Body of pancreas (tissue), 4 donors: ENCODE measurements at regions not wholly inside any gene's neighbourhood (a gene's known extent, or its start where the extent isn't known, plus 50 kb on each side); places are given as distances from the start of the nearest gene placed in this dataset.

Source experiments
- ATAC-seq: fragments of 150-250 bp; one replicate; pipeline ENCODE4 v1.9.1; 2016
- DNase-seq, 4 donors: peaks; one replicate each; pipeline ENCODE4 v3.0.0-alpha.2; 2019
- H3K27ac ChIP-seq, 4 donors: fragments of 200-600 bp; sonication (generic); 1 replicate in 3 of 4; 2 replicates in 1 of 4; pipeline versions ENCODE4 v1.5.1 to v1.6.1; 2016 to 2019; ENCODE audit warnings: mild to moderate bottlenecking in 1 of 4, mixed read lengths in 1 of 4, moderate library complexity in 1 of 4
- H3K27me3 ChIP-seq, 2 donors: fragments of 200-600 bp; sonication (generic); one replicate each; pipeline ENCODE4 v1.6.0; 2016; ENCODE audit warnings: mild to moderate bottlenecking in 1 of 2
- H3K36me3 ChIP-seq, 2 donors: fragments of 200-600 bp; sonication (generic); replicated peaks in 1 of 2; 2 replicates each; pipeline ENCODE4 v1.5.1; 2016; ENCODE audit warnings: low read depth in 2 of 2; ENCODE audit not compliant: insufficient read depth in 1 of 2
- H3K4me1 ChIP-seq: fragments of 200-600 bp; sonication (generic); one replicate; pipeline ENCODE4 v1.6.0; 2016
- H3K4me3 ChIP-seq, 2 donors: fragments of 200-600 bp; sonication (generic); 1 replicate in 1 of 2; 2 replicates in 1 of 2; pipeline ENCODE4 v1.5.1; 2016 to 2019
- H3K9me3 ChIP-seq, 3 donors: fragments of 200-600 bp; sonication (generic); 1 replicate in 2 of 3; 2 replicates in 1 of 3; pipeline ENCODE4 v1.5.1; 2016
- CTCF ChIP-seq, 7 experiments: fragments of 450-650 bp in 4 of 7; fragments of 200-600 bp in 3 of 7; sonication (generic) in 3 of 7; IDR thresholded peaks; one replicate each; pipeline ENCODE4 v1.5.1; 2016 to 2019; ENCODE audit warnings: antibody characterized with exemption in 7 of 7
- POLR2A ChIP-seq, 3 donors: fragments of 450-650 bp; IDR thresholded peaks; one replicate each; pipeline ENCODE4 v1.6.1; 2016; ENCODE audit warnings: antibody characterized with exemption in 3 of 3, mild to moderate bottlenecking in 2 of 3
- WGBS, 2 donors: methylation state at CpG; one replicate each; pipeline ENCODE4 v1.1.5; 2017; 5-methylcytosine and 5-hydroxymethylcytosine counted together
- intact Hi-C: fragments of 100-400 bp; cut with DNase I; formaldehyde crosslinking; loops from one replicate; pipeline ENCODE4 v1.15.1; 2023

GRCh38 chr4:122015203-122015602, 63.3 kb upstream of the TRPC3 start:
- 76 to 86% methylated on average over 3 of the region's 3 CpGs for WGBS, 2 donors
- intact Hi-C loops, result no loop called here
- no peak for TF ChIP-seq CTCF (IDR thresholded peaks at IDR 0.05)
- TF ChIP-seq POLR2A (IDR thresholded peaks at IDR 0.05), result no peak
- Histone ChIP-seq H3K4me3 (no peak overlapping the region), H3K4me1 (no peaks in the 10 kb centered on the region), H3K27ac (no peak overlapping the region), H3K36me3 (no peaks in the 10 kb centered on the region), H3K9me3 (no peaks in the 10 kb centered on the region), H3K27me3 (no peaks in the 10 kb centered on the region)
- DNase-seq (no peak), ATAC-seq (no peak)

- H3K36me3 ChIP-seq, result no peaks in the 10 kb centered on the region
- H3K27ac ChIP-seq, result no peak overlapping the region
- no peak for ATAC-seq
- H3K4me3 ChIP-seq, result no peak overlapping the region
- intact Hi-C loops, result no loop called here
- no peaks in the 10 kb centered on the region for H3K4me1 ChIP-seq
- H3K9me3 ChIP-seq, result no peaks in the 10 kb centered on the region
- no peak for TF ChIP-seq CTCF (IDR thresholded peaks at IDR 0.05)
- TF ChIP-seq POLR2A (IDR thresholded peaks at IDR 0.05), result no peak
- WGBS, 2 donors, result 21% methylated on average over 2 of the region's 2 CpGs
- no peak for DNase-seq
- H3K27me3 ChIP-seq, result no peaks in the 10 kb centered on the region
Measured at GRCh38 chr4:122012735-122013134, 60.9 kb upstream of the TRPC3 start.

GRCh38 chr4:122010610-122011009, 58.8 kb upstream of the TRPC3 start:
- DNase-seq, result no peak
- WGBS, 2 donors, result 42 to 54% methylated on average over 3 of the region's 3 CpGs

GRCh38 chr4:122009524-122009923, 57.7 kb upstream of the TRPC3 start:
- no peaks in the 10 kb centered on the region for H3K4me1 ChIP-seq
- no peak for DNase-seq
- no peak overlapping the region for H3K27ac ChIP-seq
- intact Hi-C loops, result no loop called here
- no peak for ATAC-seq
- no peaks in the 10 kb centered on the region for H3K27me3 ChIP-seq
- no peak overlapping the region for H3K4me3 ChIP-seq
- no peaks in the 10 kb centered on the region for H3K36me3 ChIP-seq
- WGBS, 2 donors, result 26 to 27% methylated on average over 2 of the region's 2 CpGs
- TF ChIP-seq POLR2A (IDR thresholded peaks at IDR 0.05) (no peak), CTCF (IDR thresholded peaks at IDR 0.05) (no peak)
- H3K9me3 ChIP-seq, result no peaks in the 10 kb centered on the region

More at GRCh38 chr4:122010610-122011009, 58.8 kb upstream of the TRPC3 start:
- intact Hi-C loops, result no loop called here
- Histone ChIP-seq H3K27ac (no peak overlapping the region), H3K4me3 (no peak overlapping the region), H3K27me3 (no peaks in the 10 kb centered on the region), H3K9me3 (no peaks in the 10 kb centered on the region), H3K4me1 (no peaks in the 10 kb centered on the region), H3K36me3 (no peaks in the 10 kb centered on the region)
- ATAC-seq, result no peak
- TF ChIP-seq CTCF (IDR thresholded peaks at IDR 0.05) (no peak), POLR2A (IDR thresholded peaks at IDR 0.05) (no peak)

GRCh38 chr4:122007016-122007415, 55.2 kb upstream of the TRPC3 start:
- no peak overlapping the region for H3K27ac ChIP-seq
- TF ChIP-seq CTCF (IDR thresholded peaks at IDR 0.05), result no peak
- no peak for TF ChIP-seq POLR2A (IDR thresholded peaks at IDR 0.05)
- no peaks in the 10 kb centered on the region for H3K36me3 ChIP-seq
- no peak overlapping the region for H3K4me3 ChIP-seq
- no peaks in the 10 kb centered on the region for H3K4me1 ChIP-seq
- DNase-seq, result no peak
- no peak for ATAC-seq
- 28 to 29% methylated on average over 1 of the region's 1 CpG for WGBS, 2 donors
- no peaks in the 10 kb centered on the region for H3K9me3 ChIP-seq
- no peaks in the 10 kb centered on the region for H3K27me3 ChIP-seq
- intact Hi-C loops, result no loop called here
